Chondrocyte (in vitro differentiated cells): ENCODE measurements at regions not wholly inside any gene's neighbourhood (a gene's known extent, or its start where the extent isn't known, plus 50 kb on each side); places are given as distances from the start of the nearest gene placed in this dataset.

Source experiments
- DNase-seq: peaks from one replicate; pipeline ENCODE4 v3.0.0; 2021; ENCODE audit warnings: mixed read lengths, low spot score
- H3K27ac Mint-ChIP-seq: one replicate; pipeline ENCODE4 v1.8.0; 2021; ENCODE audit warnings: mild to moderate bottlenecking, moderate library complexity, mixed read lengths; ENCODE audit not compliant: unreplicated experiment
- H3K27me3 Mint-ChIP-seq: 2 replicates; pipeline ENCODE4 v1.8.0; 2021; ENCODE audit warnings: low read depth, mixed read lengths
- H3K36me3 Mint-ChIP-seq: 2 replicates; pipeline ENCODE4 v1.8.0; 2021; ENCODE audit warnings: low read depth, mixed read lengths
- H3K4me1 Mint-ChIP-seq: 2 replicates; pipeline ENCODE4 v1.8.0; 2021; ENCODE audit warnings: low read depth, mild to moderate bottlenecking, mixed read lengths
- H3K4me3 Mint-ChIP-seq: one replicate; pipeline ENCODE4 v1.8.0; 2021; ENCODE audit warnings: mild to moderate bottlenecking, moderate library complexity, mixed read lengths; ENCODE audit not compliant: unreplicated experiment
- H3K9me3 Mint-ChIP-seq: 2 replicates; pipeline ENCODE4 v1.8.0; 2021; ENCODE audit warnings: low read depth, mixed read lengths
- CTCF ChIP-seq: fragments of 200-600 bp; sonication (generic); IDR thresholded peaks from 2 replicates; pipeline ENCODE4 v1.5.0; 2021; ENCODE audit warnings: antibody characterized with exemption, mild to moderate bottlenecking, moderate library complexity

GRCh38 chr17:72303787-72304733, 183.2 kb downstream of the SOX9 start:
- H3K4me3 Mint-ChIP-seq, result no peak overlapping the region
- TF ChIP-seq CTCF, result no peak
- H3K27me3 Mint-ChIP-seq, result peaks cover 18% of the 10 kb centered on the region
- DNase-seq, result no peak
- H3K36me3 Mint-ChIP-seq, result no peaks in the 10 kb centered on the region
- no peak overlapping the region for H3K27ac Mint-ChIP-seq
- no peaks in the 10 kb centered on the region for H3K9me3 Mint-ChIP-seq
- H3K4me1 Mint-ChIP-seq, result peaks cover 1% of the 10 kb centered on the region

GRCh38 chr17:72304859-72305258, 184.0 kb downstream of the SOX9 start:
- TF ChIP-seq CTCF, result no peak
- no peak overlapping the region for H3K27ac Mint-ChIP-seq
- no peak for DNase-seq
- H3K4me3 Mint-ChIP-seq, result no peak overlapping the region
- H3K4me1 Mint-ChIP-seq, result no peaks in the 10 kb centered on the region
- no peaks in the 10 kb centered on the region for H3K36me3 Mint-ChIP-seq
- H3K27me3 Mint-ChIP-seq, result peaks cover 19% of the 10 kb centered on the region
- H3K9me3 Mint-ChIP-seq, result no peaks in the 10 kb centered on the region

GRCh38 chr17:72305472-72305871, 184.7 kb downstream of the SOX9 start:
- Mint-ChIP-seq H3K4me3 (no peak overlapping the region), H3K4me1 (no peaks in the 10 kb centered on the region), H3K27ac (no peak overlapping the region), H3K27me3 (peaks cover 19% of the 10 kb centered on the region), H3K36me3 (no peaks in the 10 kb centered on the region), H3K9me3 (no peaks in the 10 kb centered on the region)
- TF ChIP-seq CTCF, result no peak
- no peak for DNase-seq

- H3K27me3 Mint-ChIP-seq, result peaks cover 19% of the 10 kb centered on the region
Observed at GRCh38 chr17:72306037-72306436, 185.2 kb downstream of the SOX9 start.

GRCh38 chr17:72307836-72308235, 187.0 kb downstream of the SOX9 start:
- H3K4me1 Mint-ChIP-seq, result no peaks in the 10 kb centered on the region
- DNase-seq, result no peak
- H3K9me3 Mint-ChIP-seq, result no peaks in the 10 kb centered on the region
- no peaks in the 10 kb centered on the region for H3K36me3 Mint-ChIP-seq
- TF ChIP-seq CTCF, result no peak
- H3K4me3 Mint-ChIP-seq, result no peak overlapping the region
- no peak overlapping the region for H3K27ac Mint-ChIP-seq
- H3K27me3 Mint-ChIP-seq, result peaks cover 17% of the 10 kb centered on the region

More at GRCh38 chr17:72306037-72306436, 185.2 kb downstream of the SOX9 start:
- H3K9me3 Mint-ChIP-seq, result no peaks in the 10 kb centered on the region
- no peaks in the 10 kb centered on the region for H3K36me3 Mint-ChIP-seq
- H3K4me1 Mint-ChIP-seq, result no peaks in the 10 kb centered on the region
- no peak overlapping the region for H3K27ac Mint-ChIP-seq
- no peak for TF ChIP-seq CTCF
- H3K4me3 Mint-ChIP-seq, result no peak overlapping the region
- DNase-seq, result no peak
